ENCODE measurements at regions not wholly inside any gene's neighbourhood (a gene's known extent, or its start where the extent isn't known, plus 50 kb on each side); places are given as distances from the start of the nearest gene placed in this dataset.

DNA sequence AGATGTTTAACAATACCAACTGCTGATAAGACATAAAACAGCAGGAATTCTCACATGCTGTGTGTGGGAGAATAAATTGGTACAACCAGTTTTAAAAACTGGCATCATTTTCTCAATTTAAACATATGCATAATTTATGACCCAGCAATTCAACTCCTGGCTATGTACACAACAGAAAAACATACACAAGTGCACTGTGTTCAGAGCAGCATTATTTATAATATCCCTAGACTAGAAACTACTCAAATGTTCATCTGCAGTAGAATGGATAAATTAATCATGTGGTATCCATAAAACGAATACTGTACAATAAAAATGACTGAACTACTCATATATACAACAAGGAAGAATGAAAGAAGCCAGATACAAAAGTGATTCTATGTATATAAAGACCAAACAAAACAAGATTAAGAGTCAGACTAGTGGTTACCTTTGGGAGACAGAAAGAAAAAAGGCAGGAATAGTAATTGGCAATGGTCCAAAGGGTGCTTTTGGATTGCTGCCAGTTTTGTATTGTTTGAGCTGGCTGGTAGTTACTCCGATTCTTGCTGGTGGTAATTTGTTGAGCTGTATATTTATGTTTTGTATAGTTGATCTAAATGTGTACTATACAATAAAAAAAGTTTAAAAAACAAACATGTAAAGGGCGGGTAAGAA is 306.0 kb downstream of the TFEC start:
- Mint-ChIP-seq H3K4me1 (ENCODE audit: low read depth) (peaks cover 4% of the 10 kb centered on the region), H3K27ac (no peak overlapping the region), H3K36me3 (no peaks in the 10 kb centered on the region), H3K9me3 (no peaks in the 10 kb centered on the region), H3K4me3 (no peak overlapping the region), H3K27me3 (peaks cover 4% of the 10 kb centered on the region)
- CTCF ChIA-PET = no interaction called here
- POLR2A ChIA-PET = no interaction called here
- intact Hi-C loops (cut with micrococcal nuclease) = no loop called here
- no peak for DNase-seq

DNA sequence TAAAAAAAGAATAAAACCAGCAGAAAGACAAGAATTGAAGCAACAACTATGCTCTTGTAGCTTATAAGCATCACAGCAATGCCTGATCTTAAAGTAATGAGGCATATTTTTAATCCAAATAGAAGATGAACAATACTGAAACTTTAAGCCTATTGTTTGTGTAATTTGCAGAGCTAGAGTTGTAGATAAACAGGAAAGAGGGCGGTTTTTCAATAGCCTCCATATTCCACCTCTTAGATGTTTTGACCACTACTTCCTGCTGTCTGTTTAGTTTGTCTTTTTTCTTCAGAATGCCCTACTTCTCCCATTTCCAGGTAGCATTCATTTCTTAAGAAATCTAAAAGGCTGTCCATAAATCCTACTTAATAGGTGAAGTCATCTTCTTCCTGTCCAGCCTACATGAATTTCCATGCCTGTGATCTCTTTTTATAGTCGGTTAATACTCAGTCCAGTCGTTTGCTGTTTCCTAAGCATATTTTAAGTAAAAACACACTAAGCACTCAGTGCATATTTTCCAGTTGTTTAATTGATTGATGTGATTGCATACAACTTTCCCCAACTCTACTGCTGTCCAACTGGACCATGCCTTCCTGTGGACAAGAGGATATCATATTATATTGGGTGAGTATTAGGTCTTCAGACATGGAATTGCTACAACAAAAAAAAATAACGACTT is 308.1 kb downstream of the TFEC start:
- Mint-ChIP-seq H3K27ac (no peak overlapping the region), H3K27me3 (no peaks in the 10 kb centered on the region), H3K36me3 (no peaks in the 10 kb centered on the region), H3K9me3 (no peaks in the 10 kb centered on the region), H3K4me3 (no peak overlapping the region), H3K4me1 (ENCODE audit: low read depth) (peaks cover 4% of the 10 kb centered on the region)
- CTCF ChIA-PET = no interaction called here
- POLR2A ChIA-PET = no interaction called here
- DNase-seq = no peak
- intact Hi-C loops (cut with micrococcal nuclease) = no loop called here

DNA sequence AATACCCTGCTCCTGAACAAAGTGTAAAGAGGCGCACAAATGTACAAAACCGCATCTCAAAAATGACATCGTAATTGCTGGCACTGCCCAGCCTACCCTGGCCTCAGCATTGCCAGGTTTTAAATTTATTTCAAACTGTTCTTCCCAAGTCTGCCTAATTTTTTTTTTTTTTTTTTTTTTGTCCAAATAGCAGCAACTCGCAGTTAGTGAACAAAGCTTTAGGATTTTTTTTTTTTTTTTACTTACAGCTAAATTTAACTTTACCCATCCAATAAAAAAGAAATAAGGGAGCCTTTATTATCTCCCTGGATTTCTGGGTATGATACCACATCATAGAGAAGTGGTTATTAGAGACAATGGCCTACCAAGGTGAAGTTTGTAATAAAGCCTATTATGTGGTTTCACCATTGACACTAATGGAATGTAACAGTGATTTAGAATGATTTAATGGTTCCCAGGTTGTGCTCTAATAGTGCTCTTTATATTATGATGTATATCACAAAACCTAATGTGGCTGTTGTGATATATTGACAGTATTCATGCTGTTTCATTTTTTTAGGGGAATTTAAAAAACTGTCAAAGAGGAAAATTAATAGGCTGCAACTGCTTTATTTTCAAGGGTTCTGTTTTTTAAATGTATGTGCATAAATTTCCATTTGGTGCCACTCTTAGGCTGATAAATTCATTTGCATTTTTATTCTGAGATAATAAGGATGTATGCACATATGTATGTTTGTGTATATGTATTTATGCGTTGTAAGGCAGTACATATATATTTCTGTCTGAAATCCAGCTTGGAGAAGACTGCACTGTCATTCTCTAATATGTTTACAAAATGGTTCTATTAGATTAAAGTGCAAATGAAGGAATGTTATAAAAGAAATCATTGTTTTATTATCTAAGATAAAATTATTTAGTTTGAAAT is 309.0 kb downstream of the TFEC start:
- no peak for DNase-seq
- CTCF ChIA-PET = interaction anchor here (0.6 kb wide), 1 partner anchor 1408 kb away, joined by 4 read pairs; no protein-coding TSS in a partner anchor
- peaks cover 4% of the 10 kb centered on the region for H3K4me1 Mint-ChIP-seq (ENCODE audit: low read depth)
- no peaks in the 10 kb centered on the region for H3K36me3 Mint-ChIP-seq
- POLR2A ChIA-PET = no interaction called here
- H3K9me3 Mint-ChIP-seq = no peaks in the 10 kb centered on the region
- H3K27me3 Mint-ChIP-seq = no peaks in the 10 kb centered on the region
- H3K4me3 Mint-ChIP-seq = no peak overlapping the region
- intact Hi-C loops (cut with micrococcal nuclease) = no loop called here
- H3K27ac Mint-ChIP-seq = no peak overlapping the region

DNA sequence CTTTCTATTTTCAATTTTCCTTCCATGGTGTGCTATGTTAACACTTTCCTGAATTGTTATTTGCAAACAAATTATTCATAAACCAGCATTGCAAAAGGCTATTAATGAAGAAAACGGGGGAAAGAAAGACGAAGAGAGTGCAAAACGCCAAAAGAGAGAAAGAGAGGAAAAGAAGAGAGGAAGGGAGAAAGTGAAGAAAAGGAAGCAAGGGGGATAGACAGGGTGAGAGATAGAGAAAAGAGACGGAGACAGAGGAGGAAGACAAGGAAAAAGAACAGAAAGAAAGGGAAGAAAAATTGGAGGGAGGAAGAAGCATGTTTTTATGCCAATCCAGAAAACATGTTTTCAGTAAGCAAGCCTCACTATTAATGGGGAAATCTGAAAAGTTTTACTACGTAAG is 310.6 kb downstream of the TFEC start:
- POLR2A ChIA-PET = no interaction called here
- Mint-ChIP-seq H3K9me3 (no peaks in the 10 kb centered on the region), H3K4me3 (no peak overlapping the region), H3K36me3 (no peaks in the 10 kb centered on the region), H3K27ac (no peak overlapping the region), H3K27me3 (no peaks in the 10 kb centered on the region), H3K4me1 (ENCODE audit: low read depth) (peaks cover 4% of the 10 kb centered on the region)
- no peak for DNase-seq
- intact Hi-C loops (cut with micrococcal nuclease) = no loop called here
- CTCF ChIA-PET = no interaction called here

DNA sequence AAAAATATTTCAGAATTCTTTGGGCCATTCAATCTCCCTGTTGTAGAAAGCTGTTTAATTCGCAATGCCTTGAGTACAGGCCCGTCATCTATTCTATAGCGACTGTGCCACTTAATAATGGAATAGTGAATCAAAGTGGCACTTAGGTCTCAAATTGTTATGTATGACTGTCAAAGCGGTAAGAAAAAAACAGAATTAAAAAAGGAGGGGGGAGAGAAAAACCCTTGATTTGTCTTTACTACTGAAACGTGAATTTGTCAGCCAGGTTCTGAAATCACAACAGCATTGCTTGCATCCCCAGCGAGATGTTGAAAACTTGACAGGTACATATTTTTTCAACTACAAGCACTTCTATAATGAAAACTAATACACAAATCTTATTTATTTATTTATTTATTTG is 320.9 kb downstream of the TFEC start:
- CTCF ChIA-PET = interaction anchor here (1.0 kb wide), 1 partner anchor 17 kb away, joined by 3 read pairs; no protein-coding TSS in a partner anchor
- H3K36me3 Mint-ChIP-seq = no peaks in the 10 kb centered on the region
- DNase-seq = no peak
- intact Hi-C loops (cut with micrococcal nuclease) = no loop called here
- no peaks in the 10 kb centered on the region for H3K4me1 Mint-ChIP-seq (ENCODE audit: low read depth)
- H3K27me3 Mint-ChIP-seq = no peaks in the 10 kb centered on the region
- no peak overlapping the region for H3K4me3 Mint-ChIP-seq
- H3K27ac Mint-ChIP-seq = no peak overlapping the region
- POLR2A ChIA-PET = no interaction called here
- no peaks in the 10 kb centered on the region for H3K9me3 Mint-ChIP-seq

DNA sequence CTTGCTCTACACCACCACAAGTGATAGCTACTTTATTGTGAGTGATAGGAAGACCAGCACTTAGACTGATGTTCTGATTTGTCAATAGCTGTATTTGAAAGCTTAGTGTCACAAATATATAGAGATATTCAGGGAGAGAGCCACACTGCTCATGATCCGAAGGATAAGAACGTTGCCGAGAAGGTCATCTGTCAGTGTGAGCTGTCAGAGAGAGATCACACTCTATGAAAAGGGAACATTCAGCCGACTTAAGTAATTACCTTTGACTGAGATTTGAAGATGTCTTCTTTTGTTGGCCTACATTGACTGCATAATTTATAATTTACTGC is 322.6 kb downstream of the TFEC start:
- no peaks in the 10 kb centered on the region for H3K4me1 Mint-ChIP-seq (ENCODE audit: low read depth)
- ChIA-PET CTCF (interaction anchor here (1.4 to 1.6 kb wide), 2 partner anchors 840 to 843 kb away, joined by 3 to 4 read pairs; no protein-coding TSS in a partner anchor), POLR2A (no interaction called here)
- intact Hi-C loops (cut with micrococcal nuclease) = no loop called here
- DNase-seq = no peak
- no peak overlapping the region for H3K4me3 Mint-ChIP-seq
- H3K27me3 Mint-ChIP-seq = no peaks in the 10 kb centered on the region
- no peaks in the 10 kb centered on the region for H3K9me3 Mint-ChIP-seq
- H3K36me3 Mint-ChIP-seq = no peaks in the 10 kb centered on the region
- no peak overlapping the region for H3K27ac Mint-ChIP-seq

DNA sequence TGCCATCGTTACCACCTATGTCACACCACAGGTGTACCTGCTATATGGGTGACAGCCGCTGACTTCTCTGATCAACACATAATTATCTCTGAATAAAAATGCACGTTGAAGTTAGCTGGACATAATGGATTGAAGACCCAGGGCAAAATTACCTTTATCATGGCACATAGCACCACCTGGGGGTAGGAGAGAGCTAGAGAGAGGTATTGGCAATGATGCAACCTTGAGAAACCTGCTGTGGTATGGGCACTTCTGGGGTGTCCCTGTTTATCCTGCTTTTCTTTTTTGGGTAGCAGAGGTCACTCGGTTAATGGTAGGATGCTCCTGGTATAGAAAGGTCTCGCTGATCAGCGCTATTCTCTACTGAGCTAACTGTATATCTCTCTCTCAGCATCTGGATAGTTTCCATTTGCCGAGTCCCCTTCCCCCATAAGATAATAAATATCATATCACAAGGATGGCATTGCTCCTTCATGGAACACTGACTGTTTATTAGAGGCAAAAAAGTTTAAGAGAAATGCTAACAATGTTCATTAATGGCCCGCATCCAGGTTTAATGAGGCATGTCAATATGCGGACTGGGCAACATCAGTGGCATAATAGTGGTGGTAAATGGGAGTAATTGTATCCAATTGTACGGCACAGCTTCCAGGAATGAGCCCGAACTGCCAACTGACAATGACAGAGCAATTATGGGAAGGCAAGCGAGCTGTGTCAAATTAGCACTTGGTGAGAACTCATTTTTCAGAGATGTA is 323.1 kb downstream of the TFEC start:
- ChIA-PET POLR2A (no interaction called here), CTCF (interaction anchor here (1.4 to 1.6 kb wide), 2 partner anchors 839 to 842 kb away, joined by 3 to 4 read pairs; no protein-coding TSS in a partner anchor)
- no peaks in the 10 kb centered on the region for H3K36me3 Mint-ChIP-seq
- no peaks in the 10 kb centered on the region for H3K4me1 Mint-ChIP-seq (ENCODE audit: low read depth)
- no peaks in the 10 kb centered on the region for H3K9me3 Mint-ChIP-seq
- H3K27ac Mint-ChIP-seq = no peak overlapping the region
- H3K4me3 Mint-ChIP-seq = no peak overlapping the region
- DNase-seq = peak; percentile 10
- no peaks in the 10 kb centered on the region for H3K27me3 Mint-ChIP-seq
- intact Hi-C loops (cut with micrococcal nuclease) = no loop called here

DNA sequence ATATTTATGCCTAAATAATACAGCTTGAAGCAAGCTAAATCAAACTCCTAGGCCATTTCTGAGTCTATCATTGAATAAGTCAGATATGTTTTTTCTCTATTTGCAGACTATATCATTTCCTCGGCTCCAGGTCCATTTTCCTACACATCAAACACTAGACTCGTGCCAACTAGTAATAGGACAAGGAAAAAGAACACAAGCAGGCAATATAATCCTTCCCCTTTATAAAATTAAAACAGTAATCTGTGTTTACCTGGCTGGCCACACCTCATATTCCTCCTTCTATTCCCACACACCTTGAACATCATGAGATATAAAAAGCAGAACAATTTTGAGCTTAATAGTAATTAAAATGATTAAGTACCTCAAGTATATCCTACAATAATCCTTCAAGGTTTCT is 325.7 kb downstream of the TFEC start:
- Mint-ChIP-seq H3K27ac (no peak overlapping the region), H3K27me3 (peaks cover 3% of the 10 kb centered on the region), H3K4me1 (ENCODE audit: low read depth) (no peaks in the 10 kb centered on the region), H3K4me3 (no peak overlapping the region), H3K36me3 (no peaks in the 10 kb centered on the region), H3K9me3 (no peaks in the 10 kb centered on the region)
- no peak for DNase-seq
- ChIA-PET CTCF (no interaction called here), POLR2A (no interaction called here)
- intact Hi-C loops (cut with micrococcal nuclease) = no loop called here

DNA sequence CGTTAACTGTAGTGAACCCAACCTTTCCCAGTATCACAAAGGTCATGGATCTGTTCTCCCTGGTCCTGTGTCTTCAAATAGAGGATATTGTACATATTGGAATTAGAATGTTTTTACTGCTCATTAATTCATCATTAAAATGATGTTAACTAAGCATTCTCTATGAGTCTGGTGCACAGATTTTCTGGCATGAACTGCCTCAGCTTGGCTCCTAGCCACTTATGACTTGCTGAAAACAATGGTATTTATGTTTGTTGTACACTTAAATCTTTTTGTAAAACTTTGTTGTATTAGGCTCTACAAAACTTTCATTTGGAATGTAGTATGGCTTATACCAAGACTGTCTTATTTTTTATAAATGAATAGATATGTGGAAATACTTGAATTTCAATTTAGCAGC is 329.4 kb downstream of the TFEC start:
- Mint-ChIP-seq H3K4me1 (ENCODE audit: low read depth) (no peaks in the 10 kb centered on the region), H3K4me3 (no peak overlapping the region), H3K27ac (no peak overlapping the region), H3K9me3 (no peaks in the 10 kb centered on the region), H3K36me3 (no peaks in the 10 kb centered on the region), H3K27me3 (peaks cover 3% of the 10 kb centered on the region)
- intact Hi-C loops (cut with micrococcal nuclease) = no loop called here
- POLR2A ChIA-PET = no interaction called here
- CTCF ChIA-PET = no interaction called here
- no peak for DNase-seq

DNA sequence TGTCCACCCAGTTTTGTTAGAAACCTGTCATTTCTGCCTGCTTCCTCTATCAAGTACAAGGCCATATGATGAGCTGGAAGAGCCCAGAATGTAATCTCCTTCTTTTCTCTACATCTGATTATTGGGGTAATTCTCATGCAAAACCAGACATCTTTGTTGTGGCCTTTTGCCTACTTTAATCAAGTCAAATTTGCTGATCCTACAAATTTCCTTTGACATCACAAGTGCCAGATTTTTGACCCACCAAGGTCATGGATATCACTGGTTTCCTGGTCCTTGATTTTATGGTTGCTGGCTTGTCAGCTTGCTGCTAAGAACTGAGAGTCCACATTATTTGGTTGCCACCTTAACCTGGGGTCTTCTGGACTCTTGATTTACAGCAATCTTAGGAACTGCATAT is 336.1 kb downstream of the TFEC start:
- Mint-ChIP-seq H3K4me1 (ENCODE audit: low read depth) (no peaks in the 10 kb centered on the region), H3K36me3 (no peaks in the 10 kb centered on the region), H3K4me3 (no peak overlapping the region), H3K9me3 (no peaks in the 10 kb centered on the region), H3K27me3 (peaks cover 14% of the 10 kb centered on the region), H3K27ac (no peak overlapping the region)
- intact Hi-C loops (cut with micrococcal nuclease) = no loop called here
- ChIA-PET CTCF (no interaction called here), POLR2A (no interaction called here)
- DNase-seq = no peak

DNA sequence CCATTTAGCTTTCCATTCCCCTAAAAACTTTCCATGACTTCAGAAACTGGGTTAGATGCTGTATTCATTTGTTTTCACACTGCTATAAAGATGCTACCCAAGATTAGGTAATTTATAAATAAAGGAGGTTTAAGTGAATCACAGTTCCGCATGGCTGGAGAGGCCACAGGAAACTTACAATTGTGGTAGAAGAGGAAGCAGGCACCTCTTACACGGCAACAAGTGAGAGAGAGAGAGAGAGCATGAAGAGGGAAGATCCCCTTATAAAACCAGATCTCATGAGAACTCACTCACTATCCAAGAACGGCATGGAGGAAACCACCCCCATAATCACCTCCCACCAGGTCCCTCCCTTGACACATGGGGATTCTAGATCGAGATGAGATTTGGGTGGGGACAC is 336.8 kb downstream of the TFEC start:
- Mint-ChIP-seq H3K4me3 (no peak overlapping the region), H3K9me3 (no peaks in the 10 kb centered on the region), H3K27me3 (peaks cover 14% of the 10 kb centered on the region), H3K27ac (no peak overlapping the region), H3K36me3 (no peaks in the 10 kb centered on the region), H3K4me1 (ENCODE audit: low read depth) (no peaks in the 10 kb centered on the region)
- ChIA-PET CTCF (no interaction called here), POLR2A (no interaction called here)
- intact Hi-C loops (cut with micrococcal nuclease) = no loop called here
- DNase-seq = no peak

DNA sequence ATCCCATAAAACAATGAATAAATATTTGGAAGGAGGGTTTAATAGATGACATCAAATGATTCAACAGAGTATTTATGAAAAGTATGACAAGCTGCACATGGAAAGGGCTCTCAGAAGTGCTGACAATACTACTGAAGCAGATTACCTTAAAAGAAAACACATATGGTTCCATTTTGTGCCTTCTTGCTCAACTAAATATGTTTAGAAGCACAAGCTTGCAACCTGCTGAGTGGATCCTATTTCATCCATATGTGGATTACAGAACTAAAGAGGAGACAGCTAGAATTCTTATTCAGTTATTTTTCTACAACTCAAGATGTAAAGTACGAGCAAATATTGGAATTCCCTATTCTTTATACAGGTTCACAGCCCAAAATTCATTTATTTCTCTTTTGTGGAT is 340.6 kb downstream of the TFEC start:
- H3K4me1 Mint-ChIP-seq (ENCODE audit: low read depth) = no peaks in the 10 kb centered on the region
- no peaks in the 10 kb centered on the region for H3K36me3 Mint-ChIP-seq
- ChIA-PET CTCF (no interaction called here), POLR2A (no interaction called here)
- no peak overlapping the region for H3K27ac Mint-ChIP-seq
- peaks cover 11% of the 10 kb centered on the region for H3K27me3 Mint-ChIP-seq
- H3K9me3 Mint-ChIP-seq = no peaks in the 10 kb centered on the region
- no peak overlapping the region for H3K4me3 Mint-ChIP-seq
- no peak for DNase-seq
- intact Hi-C loops (cut with micrococcal nuclease) = no loop called here

All from activated CD4-positive, alpha-beta memory T cell treated with anti-CD3 and anti-CD28 coated beads for 36 hours (primary cell).